MM.1S (cell line): ENCODE measurements at regions not wholly inside any gene's neighbourhood (a gene's known extent, or its start where the extent isn't known, plus 50 kb on each side); places are given as distances from the start of the nearest gene placed in this dataset.

ENCODE experiments used
- DNase-seq: peaks from one replicate; pipeline ENCODE4 v3.0.0-alpha.2; 2015
- H2AFZ ChIP-seq: fragments of 300-600 bp; sonication (generic); 2 replicates; pipeline ENCODE4 v1.6.0; 2016; ENCODE audit warnings: antibody characterized with exemption, low read length
- H3F3A ChIP-seq: fragments of 300-600 bp; sonication (generic); 2 replicates; pipeline ENCODE4 v1.6.1; 2016; ENCODE audit warnings: mild to moderate bottlenecking, antibody characterized with exemption, low read length, moderate library complexity, mixed read lengths; ENCODE audit not compliant: insufficient read depth
- H3K27ac ChIP-seq: fragments of 300-600 bp; sonication (generic); 2 replicates; pipeline ENCODE4 v1.5.1; 2016; ENCODE audit warnings: mild to moderate bottlenecking, low read length
- H3K27me3 ChIP-seq: fragments of 300-600 bp; sonication (generic); replicated peaks from 2 replicates; pipeline ENCODE4 v1.6.0; 2016; ENCODE audit warnings: low read length; ENCODE audit not compliant: insufficient read depth
- H3K36me3 ChIP-seq: fragments of 300-600 bp; sonication (generic); replicated peaks from 2 replicates; pipeline ENCODE4 v1.6.1; 2016; ENCODE audit warnings: mild to moderate bottlenecking, low read length, mixed read lengths; ENCODE audit not compliant: insufficient read depth
- H3K4me1 ChIP-seq: fragments of 300-600 bp; sonication (generic); 2 replicates; pipeline ENCODE4 v1.6.1; 2016; ENCODE audit warnings: low read length, mixed read lengths
- H3K4me2 ChIP-seq: fragments of 300-600 bp; sonication (generic); 2 replicates; pipeline ENCODE4 v1.6.0; 2016; ENCODE audit warnings: low read depth, low read length
- H3K4me3 ChIP-seq: fragments of 300-600 bp; sonication (generic); 2 replicates; pipeline ENCODE4 v1.5.1; 2016; ENCODE audit warnings: low read length, mixed read lengths
- H3K79me2 ChIP-seq: fragments of 300-600 bp; sonication (generic); 2 replicates; pipeline ENCODE4 v1.6.1; 2016; ENCODE audit warnings: mixed run types, low read length, mixed read lengths
- H3K9ac ChIP-seq: fragments of 300-600 bp; sonication (generic); 2 replicates; pipeline ENCODE4 v1.6.1; 2016; ENCODE audit warnings: low read length, mixed read lengths
- H3K9me2 ChIP-seq: fragments of 300-600 bp; sonication (generic); replicated peaks from 2 replicates; pipeline ENCODE4 v1.6.1; 2016; ENCODE audit warnings: mild to moderate bottlenecking, low read length, mixed read lengths; ENCODE audit not compliant: insufficient read depth
- H3K9me3 ChIP-seq: fragments of 300-600 bp; sonication (generic); replicated peaks from 2 replicates; pipeline ENCODE4 v1.6.1; 2016; ENCODE audit warnings: mild to moderate bottlenecking, low read length, mixed read lengths; ENCODE audit not compliant: insufficient read depth
- H4K20me1 ChIP-seq: fragments of 300-600 bp; sonication (generic); 2 replicates; pipeline ENCODE4 v1.6.1; 2016; ENCODE audit warnings: mild to moderate bottlenecking, low read length, moderate library complexity, mixed read lengths; ENCODE audit not compliant: insufficient read depth
- EZH2 ChIP-seq: fragments of 300-600 bp; sonication (generic); optimal IDR thresholded peaks from 2 replicates; pipeline ENCODE3; 2017; ENCODE audit warnings: low read depth, mild to moderate bottlenecking, antibody characterized with exemption, low read length, mixed read lengths
- EZH2phosphoT487 ChIP-seq: fragments of 300-600 bp; sonication (generic); IDR thresholded peaks from 2 replicates; pipeline ENCODE4 v1.6.1; 2018; ENCODE audit warnings: antibody characterized with exemption, low read length
- TF ChIP-seq, protein P1 (sequence below): fragments of 300-600 bp; sonication (generic); IDR thresholded peaks from 2 replicates; pipeline ENCODE4 v1.5.1; 2016; ENCODE audit warnings: antibody characterized with exemption, low read length, mixed read lengths

GRCh38 chr10:78433766-78434535 is 400.3 kb downstream of the RPS24 start:
- Histone ChIP-seq H3K4me2 (no peak overlapping the region), H3K9ac (no peak overlapping the region), H3K4me3 (no peak overlapping the region), H2AFZ (no peak overlapping the region), H3K27ac (no peak overlapping the region), H3K36me3 (no peaks in the 10 kb centered on the region), H3K4me1 (peaks cover 7% of the 10 kb centered on the region), H3K9me3 (no peaks in the 10 kb centered on the region), H4K20me1 (no peaks in the 10 kb centered on the region), H3K27me3 (no peaks in the 10 kb centered on the region), H3K9me2 (no peaks in the 10 kb centered on the region), H3F3A (no peaks in the 10 kb centered on the region), H3K79me2 (no peaks in the 10 kb centered on the region)
- DNase-seq, result no peak
- TF ChIP-seq, protein P1, sequence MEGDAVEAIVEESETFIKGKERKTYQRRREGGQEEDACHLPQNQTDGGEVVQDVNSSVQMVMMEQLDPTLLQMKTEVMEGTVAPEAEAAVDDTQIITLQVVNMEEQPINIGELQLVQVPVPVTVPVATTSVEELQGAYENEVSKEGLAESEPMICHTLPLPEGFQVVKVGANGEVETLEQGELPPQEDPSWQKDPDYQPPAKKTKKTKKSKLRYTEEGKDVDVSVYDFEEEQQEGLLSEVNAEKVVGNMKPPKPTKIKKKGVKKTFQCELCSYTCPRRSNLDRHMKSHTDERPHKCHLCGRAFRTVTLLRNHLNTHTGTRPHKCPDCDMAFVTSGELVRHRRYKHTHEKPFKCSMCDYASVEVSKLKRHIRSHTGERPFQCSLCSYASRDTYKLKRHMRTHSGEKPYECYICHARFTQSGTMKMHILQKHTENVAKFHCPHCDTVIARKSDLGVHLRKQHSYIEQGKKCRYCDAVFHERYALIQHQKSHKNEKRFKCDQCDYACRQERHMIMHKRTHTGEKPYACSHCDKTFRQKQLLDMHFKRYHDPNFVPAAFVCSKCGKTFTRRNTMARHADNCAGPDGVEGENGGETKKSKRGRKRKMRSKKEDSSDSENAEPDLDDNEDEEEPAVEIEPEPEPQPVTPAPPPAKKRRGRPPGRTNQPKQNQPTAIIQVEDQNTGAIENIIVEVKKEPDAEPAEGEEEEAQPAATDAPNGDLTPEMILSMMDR, result no peak
- TF ChIP-seq EZH2, result no peak
- no peak for TF ChIP-seq EZH2phosphoT487

GRCh38 chr10:78434886-78435285 is 401.2 kb downstream of the RPS24 start:
- Histone ChIP-seq H3K4me3 (no peak overlapping the region), H3K9me3 (no peaks in the 10 kb centered on the region), H3K36me3 (no peaks in the 10 kb centered on the region), H3K9me2 (no peaks in the 10 kb centered on the region), H3K4me1 (peaks cover 7% of the 10 kb centered on the region), H3F3A (no peaks in the 10 kb centered on the region), H3K79me2 (no peaks in the 10 kb centered on the region), H3K4me2 (no peak overlapping the region), H2AFZ (no peak overlapping the region), H3K27ac (no peak overlapping the region), H4K20me1 (no peaks in the 10 kb centered on the region), H3K27me3 (no peaks in the 10 kb centered on the region), H3K9ac (no peak overlapping the region)
- no peak for DNase-seq
- TF ChIP-seq, protein P1, result no peak
- TF ChIP-seq EZH2 (no peak), EZH2phosphoT487 (no peak)

GRCh38 chr10:78435484-78436221 is 402.0 kb downstream of the RPS24 start:
- H3K4me3 ChIP-seq, result no peak overlapping the region
- H3K4me2 ChIP-seq, result no peak overlapping the region
- H3K9ac ChIP-seq, result no peak overlapping the region
- no peaks in the 10 kb centered on the region for H3K79me2 ChIP-seq
- H3F3A ChIP-seq, result no peaks in the 10 kb centered on the region
- DNase-seq, result no peak
- H3K27ac ChIP-seq, result no peak overlapping the region
- H3K9me2 ChIP-seq, result no peaks in the 10 kb centered on the region
- TF ChIP-seq EZH2 (no peak), EZH2phosphoT487 (no peak)
- TF ChIP-seq, protein P1, result no peak
- H2AFZ ChIP-seq, result no peak overlapping the region
- no peaks in the 10 kb centered on the region for H3K9me3 ChIP-seq
- peaks cover 7% of the 10 kb centered on the region for H3K4me1 ChIP-seq
- H3K36me3 ChIP-seq, result no peaks in the 10 kb centered on the region
- H3K27me3 ChIP-seq, result no peaks in the 10 kb centered on the region
- H4K20me1 ChIP-seq, result no peaks in the 10 kb centered on the region
